GM18505 (cell line): ENCODE measurements at regions not wholly inside any gene's neighbourhood (a gene's known extent, or its start where the extent isn't known, plus 50 kb on each side); places are given as distances from the start of the nearest gene placed in this dataset.
"Not testable (repeated sequence)": the region's sequence is repeated elsewhere in the genome, so short reads cannot be mapped to it uniquely, and the experiment has no call there.

Experiments
- ATAC-seq: cut with Tn5 transposase; IDR thresholded peaks from one replicate; pipeline ENCODE4 v1.9.1; 2021; ENCODE audit not compliant: unreplicated experiment
- POLR2A ChIP-seq: IDR thresholded peaks from 4 replicates; pipeline ENCODE4 v1.6.1; 2011; ENCODE audit warnings: borderline replicate concordance; ENCODE audit not compliant: insufficient read depth, insufficient read length; ENCODE audit errors: extremely low read depth

- TF ChIP-seq POLR2A: no peak
Measured at GRCh38 chr2:153663371-153663770, 184.8 kb upstream of the RPRM start.

DNA sequence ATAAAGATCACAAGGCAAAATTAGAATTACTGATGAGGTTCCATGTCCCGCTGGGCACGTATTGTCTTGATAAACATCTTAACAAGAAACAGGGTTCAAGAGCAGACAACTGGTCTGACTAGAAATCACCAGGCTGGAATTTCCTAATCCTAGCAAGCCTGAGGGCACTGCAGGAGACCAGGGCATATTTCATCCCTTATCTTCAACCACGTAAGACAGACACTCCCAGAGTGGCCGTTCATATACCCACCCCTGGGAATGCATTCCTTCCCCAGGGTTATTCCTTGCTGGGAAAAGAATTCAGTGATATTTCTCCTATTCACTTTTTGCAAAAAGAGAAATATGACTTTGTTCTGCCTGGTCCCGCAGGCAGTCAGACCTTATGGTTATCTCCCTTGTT, 185.4 kb upstream of the RPRM start:
- ATAC-seq: not testable (repeated sequence)

More at GRCh38 chr2:153663371-153663770, 184.8 kb upstream of the RPRM start:
- ATAC-seq: no peak

DNA sequence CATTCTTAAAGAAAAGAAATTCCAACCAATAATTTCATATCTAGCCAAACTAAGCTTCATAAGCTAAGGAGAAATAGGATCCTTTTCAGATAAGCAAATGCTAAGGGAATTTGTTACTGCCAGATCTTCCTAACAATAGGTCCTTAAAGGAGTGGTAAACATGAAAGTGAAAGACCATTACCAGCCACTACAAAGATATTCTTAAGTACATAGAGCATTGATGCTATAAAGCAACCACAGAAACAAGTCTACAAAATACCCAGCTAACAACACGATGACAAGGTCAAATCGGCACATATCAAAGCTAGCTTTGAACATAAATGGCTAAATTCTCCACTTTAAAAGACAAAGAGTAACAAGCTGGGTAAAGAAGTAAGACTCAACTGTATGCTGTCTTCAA, 188.9 kb upstream of the RPRM start:
- no peak for ATAC-seq
- no peak for TF ChIP-seq POLR2A

DNA sequence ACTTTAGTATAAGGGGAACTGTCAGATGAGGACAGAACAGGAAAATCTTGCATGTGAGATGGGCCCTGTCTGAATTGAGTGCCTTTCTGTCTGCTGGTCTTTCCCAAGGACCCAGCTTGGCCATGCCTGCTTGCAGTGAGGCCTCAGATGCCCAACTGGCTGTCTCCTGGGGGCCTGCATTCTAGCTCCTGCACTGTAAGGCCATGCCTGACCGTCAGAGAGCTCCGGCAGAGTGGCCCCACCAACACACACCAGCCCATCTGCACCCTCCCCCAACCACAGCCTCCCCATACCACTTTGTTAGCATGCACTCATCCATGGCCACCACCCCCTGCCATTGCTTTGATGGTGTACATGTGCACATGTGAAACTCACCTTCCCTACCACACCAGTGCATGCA, 190.4 kb upstream of the RPRM start:
- no peak for TF ChIP-seq POLR2A
- no peak for ATAC-seq

DNA sequence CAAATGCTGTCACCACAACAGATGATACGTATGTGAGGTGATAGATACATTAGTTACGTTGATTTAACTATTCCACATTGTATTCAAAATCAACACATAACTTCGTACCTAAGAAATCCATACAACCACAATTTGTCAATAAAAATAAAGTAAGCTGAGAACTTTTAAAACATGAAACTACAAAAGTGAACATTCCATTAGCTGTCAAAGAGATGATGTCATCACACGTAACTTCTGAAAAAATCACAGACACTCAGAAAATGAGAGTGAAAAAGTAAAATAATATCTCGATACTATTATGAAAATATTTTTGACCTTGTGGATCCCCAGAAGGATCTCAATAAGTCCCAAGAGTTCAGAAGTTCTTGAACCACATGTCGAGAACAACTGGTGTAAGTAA, 161.6 kb upstream of the GALNT13 start:
- no peak for ATAC-seq
- no peak for TF ChIP-seq POLR2A

DNA sequence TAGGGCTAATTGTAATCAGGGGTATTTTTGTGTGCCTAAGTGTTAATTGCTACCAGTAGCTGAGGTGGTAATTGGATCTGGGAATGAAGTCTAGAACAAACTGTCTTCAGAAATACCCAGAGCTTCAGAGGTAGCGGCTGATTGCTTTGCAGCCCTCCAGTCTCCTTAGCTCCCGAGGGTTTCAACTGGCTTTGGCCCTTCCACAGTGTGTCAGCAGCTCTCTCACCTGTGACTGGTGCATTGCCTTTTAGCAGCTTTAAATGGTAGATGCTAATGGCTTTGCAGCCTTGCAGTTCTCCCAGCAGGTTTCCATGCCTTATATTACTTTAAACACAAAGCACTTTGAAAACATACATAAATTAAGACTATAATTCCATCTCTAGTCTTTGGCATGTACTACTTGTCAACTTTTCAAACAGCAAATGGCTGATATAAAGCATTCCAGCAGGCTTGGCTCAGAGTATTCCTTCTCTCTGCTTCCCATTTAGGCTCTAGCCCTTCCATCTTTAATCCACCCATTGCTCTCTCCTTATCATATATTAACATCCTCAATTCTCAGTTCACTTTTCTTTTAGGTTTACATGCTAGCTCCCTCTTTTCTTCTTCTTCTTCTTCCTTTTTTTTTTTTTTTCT, 156.4 kb upstream of the GALNT13 start:
- TF ChIP-seq POLR2A: no peak
- no peak for ATAC-seq

DNA sequence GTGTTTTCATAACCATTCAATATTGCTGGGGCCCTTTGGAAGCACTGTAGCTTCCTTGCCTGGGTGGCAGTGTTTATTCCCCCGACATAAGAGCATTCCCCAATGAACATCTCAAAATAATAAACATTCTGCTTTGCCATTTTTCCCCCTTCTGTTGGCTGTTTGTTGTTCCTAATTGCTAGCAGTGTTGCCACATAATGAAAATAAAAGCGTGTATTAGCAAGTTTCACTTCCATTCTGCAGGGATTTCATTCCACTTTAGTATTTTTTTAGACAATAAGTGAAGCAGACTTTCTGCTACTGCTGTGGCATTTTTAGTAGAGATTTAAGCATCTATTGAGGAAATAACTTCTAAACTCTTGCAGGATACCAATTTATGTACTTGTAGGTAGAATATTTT, 154.7 kb upstream of the GALNT13 start:
- no peak for TF ChIP-seq POLR2A

GRCh38 chr2:153739394-153739793, 132.3 kb upstream of the GALNT13 start:
- ATAC-seq: no peak
- no peak for TF ChIP-seq POLR2A

More for the DNA sequence above, 154.7 kb upstream of the GALNT13 start:
- ATAC-seq: no peak

GRCh38 chr2:153761936-153762335, 109.8 kb upstream of the GALNT13 start:
- no peak for TF ChIP-seq POLR2A
- no peak for ATAC-seq

- no peak for ATAC-seq
- TF ChIP-seq POLR2A: no peak
Measured at GRCh38 chr2:153766415-153766814, 105.3 kb upstream of the GALNT13 start.

DNA sequence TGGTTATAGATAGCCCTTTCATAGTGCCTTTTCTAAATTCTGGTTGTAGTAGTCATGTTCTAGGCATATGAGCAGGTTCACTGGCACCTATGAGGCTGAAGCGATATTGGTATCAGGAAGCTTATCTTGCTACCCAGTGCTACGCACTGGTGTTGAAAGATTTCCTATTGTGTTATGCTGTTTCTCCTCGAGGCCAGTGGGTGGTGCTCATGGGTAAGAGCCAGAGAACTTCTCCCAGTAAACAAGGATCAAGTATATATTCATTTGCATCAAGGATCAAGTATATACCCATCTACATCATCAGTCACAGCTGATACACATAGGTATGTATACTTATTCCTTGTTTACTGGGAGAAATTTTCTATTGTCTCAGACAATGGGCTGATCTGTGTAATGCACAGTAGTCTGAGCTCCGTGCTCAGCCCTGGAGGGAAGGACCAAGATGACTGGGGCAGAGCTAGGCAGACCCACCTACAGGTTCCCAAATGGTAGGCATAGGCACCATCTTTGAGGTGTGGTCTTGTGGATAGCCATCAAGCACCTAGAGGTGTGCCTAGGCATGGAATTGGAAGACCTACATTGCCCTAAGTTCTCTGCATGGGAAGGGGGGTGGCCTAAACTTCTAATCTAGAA, 101.2 kb upstream of the GALNT13 start:
- TF ChIP-seq POLR2A: no peak
- ATAC-seq: no peak

DNA sequence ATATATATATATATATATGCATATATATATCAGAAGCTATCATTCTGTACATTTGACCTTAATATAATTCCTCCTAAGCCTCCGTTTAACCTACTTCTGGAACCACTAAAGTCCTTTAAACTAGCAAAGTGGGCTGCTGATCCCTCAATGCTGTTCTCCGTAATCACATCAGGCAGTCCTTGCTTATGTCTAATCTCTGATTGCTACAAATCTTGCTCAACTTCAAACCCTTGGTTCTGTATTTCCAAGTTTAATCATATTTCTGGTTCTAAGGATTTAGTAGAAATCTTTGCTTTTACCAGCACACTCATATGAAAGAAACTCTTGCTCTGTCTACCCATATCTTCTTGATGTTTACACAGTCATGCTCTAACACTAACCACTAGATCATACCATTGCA, 91.5 kb upstream of the GALNT13 start:
- ATAC-seq: no peak
- TF ChIP-seq POLR2A: no peak

DNA sequence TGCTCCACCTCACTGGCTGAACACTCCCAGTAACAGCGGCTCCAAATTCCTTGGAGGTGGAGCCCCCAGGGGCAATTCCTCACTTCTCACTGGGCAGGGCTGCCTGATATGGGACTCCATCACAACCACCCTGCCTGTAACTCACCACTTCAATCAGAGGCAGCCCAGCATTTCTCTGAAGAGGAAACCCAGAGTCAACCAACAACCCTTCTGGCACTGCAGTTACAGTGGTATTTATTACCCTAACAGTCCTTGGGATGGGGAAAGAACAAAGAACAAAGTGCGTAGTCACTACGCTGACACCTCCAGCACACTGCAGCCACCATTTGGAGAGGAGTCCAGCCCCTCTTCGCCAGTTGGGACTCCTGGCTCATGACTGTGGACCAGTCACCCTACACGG, 85.7 kb upstream of the GALNT13 start:
- TF ChIP-seq POLR2A: no peak
- ATAC-seq: no peak

DNA sequence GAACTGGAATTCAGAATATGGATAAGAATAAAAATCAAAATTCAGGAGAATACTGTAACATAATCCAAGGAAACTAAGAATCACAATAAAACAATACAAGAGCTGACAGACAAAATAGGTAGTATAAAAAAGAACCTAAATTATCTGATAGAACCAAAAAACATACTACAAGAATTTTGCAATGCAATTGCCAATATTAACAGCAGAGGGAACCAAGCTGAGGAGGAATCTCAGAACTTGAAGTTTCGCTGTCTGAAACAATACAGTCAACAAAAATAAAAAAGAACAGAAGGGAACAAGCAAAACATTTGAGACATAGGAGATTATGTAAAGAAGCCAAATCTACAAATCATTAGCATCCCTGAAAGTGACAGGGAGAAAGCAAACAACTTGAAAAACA, 84.1 kb upstream of the GALNT13 start:
- TF ChIP-seq POLR2A: no peak
- ATAC-seq: no peak

- no peak for ATAC-seq
- no peak for TF ChIP-seq POLR2A
Measured at GRCh38 chr2:153802671-153803070, 69.1 kb upstream of the GALNT13 start.

DNA sequence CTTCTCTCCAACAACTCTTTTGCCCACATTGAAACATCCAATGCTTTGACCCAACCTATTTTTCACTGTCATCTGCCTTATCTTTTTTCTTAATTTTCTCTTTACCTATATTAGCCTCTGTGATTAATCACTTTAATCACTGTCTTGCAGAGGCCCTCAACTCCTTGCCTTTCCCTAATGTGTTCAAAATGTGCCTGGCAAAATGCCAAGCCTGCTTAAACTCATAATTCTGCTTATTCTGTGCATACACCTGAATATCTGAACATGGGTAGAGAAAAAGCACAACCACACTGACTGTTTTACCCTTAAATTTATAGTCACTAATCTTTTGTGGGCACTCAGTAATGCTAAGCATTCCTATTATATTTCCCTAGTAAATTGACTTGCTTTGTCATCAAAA, 63.0 kb upstream of the GALNT13 start:
- ATAC-seq: no peak
- no peak for TF ChIP-seq POLR2A

DNA sequence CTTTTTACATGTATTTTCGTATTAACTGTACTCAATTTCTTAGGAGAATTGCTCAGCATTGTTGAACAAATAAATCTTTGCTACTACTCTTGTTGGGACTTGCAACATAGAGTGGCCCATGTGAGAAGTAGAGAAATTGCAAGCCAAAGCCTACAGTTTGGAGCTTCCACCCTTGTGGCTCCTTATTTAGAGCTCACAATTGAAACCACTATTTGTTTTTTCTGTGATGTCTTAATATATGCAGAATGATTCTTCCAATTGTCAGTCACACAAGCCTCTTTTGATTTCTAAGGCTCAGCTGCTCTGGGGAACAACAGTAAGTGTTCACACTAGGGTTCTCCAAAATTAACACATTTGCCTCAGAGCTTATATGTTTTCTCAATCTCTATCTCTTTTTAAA, 60.2 kb upstream of the GALNT13 start:
- no peak for TF ChIP-seq POLR2A
- no peak for ATAC-seq
